ENCODE measurements at regions not wholly inside any gene's neighbourhood (a gene's known extent, or its start where the extent isn't known, plus 50 kb on each side); places are given as distances from the start of the nearest gene placed in this dataset.

DNA sequence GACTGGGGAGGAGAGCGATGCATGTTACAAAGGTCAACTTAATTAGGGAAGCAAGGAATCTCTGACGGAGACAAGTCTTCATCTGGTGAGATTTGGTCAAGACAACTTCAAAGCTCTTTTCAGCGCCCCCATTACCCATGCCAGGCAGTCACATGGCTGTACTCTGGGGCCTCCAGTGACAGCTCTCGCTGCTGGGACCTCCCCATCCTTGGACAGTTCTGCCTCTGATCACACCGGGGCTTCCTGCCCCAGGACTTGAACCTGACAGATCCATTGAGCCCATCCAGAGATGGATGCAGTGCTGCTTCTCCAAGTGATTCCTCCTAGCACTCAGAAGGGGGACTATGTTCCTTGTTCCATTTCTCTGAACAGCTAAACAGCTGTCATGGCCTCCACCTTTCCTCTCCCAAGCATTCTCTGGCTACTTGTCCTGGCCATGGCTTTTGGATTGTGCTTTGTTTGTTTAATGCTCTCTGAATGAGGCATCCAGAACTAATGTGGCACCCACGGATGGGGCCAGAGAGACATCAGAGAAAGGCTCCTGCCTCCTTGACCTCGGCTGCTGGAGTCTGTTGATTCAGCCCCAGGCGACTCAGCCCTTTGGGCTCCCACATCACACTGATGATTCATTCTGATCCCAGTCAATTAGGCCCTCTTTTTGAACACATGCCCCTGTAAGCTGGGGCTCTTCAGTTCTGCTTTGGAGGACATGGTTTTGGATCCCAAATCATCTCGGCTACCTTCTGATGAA, 122.1 kb upstream of the ADAMTS16 start:
- Histone ChIP-seq H3K9me3 (ENCODE audit: control insufficient read depth, low read length) (no peaks in the 10 kb centered on the region), H3K79me2 (no peaks in the 10 kb centered on the region), H3K4me3 (ENCODE audit: low read depth, low read length) (no peak overlapping the region), H3K4me1 (no peaks in the 10 kb centered on the region), H3K4me2 (ENCODE audit: low read length) (no peak overlapping the region), H2AFZ (no peak overlapping the region), H3K27me3 (ENCODE audit: control insufficient read depth, insufficient read depth, low read length) (no peaks in the 10 kb centered on the region), H3K9ac (no peak overlapping the region), H3K27ac (no peak overlapping the region), H3K36me3 (ENCODE audit: control insufficient read depth, insufficient read depth, low read length) (no peaks in the 10 kb centered on the region)
- TF ChIP-seq CTCF (IDR thresholded peaks at IDR 0.05) = no peak

- TF ChIP-seq CTCF (IDR thresholded peaks at IDR 0.05) = no peak
- Histone ChIP-seq H3K4me3 (ENCODE audit: low read depth, low read length) (no peak overlapping the region), H3K79me2 (no peaks in the 10 kb centered on the region), H3K4me2 (ENCODE audit: low read length) (no peak overlapping the region), H3K36me3 (ENCODE audit: control insufficient read depth, insufficient read depth, low read length) (no peaks in the 10 kb centered on the region), H3K9me3 (ENCODE audit: control insufficient read depth, low read length) (no peaks in the 10 kb centered on the region), H3K9ac (no peak overlapping the region), H3K27ac (no peak overlapping the region), H3K4me1 (no peaks in the 10 kb centered on the region), H3K27me3 (ENCODE audit: control insufficient read depth, insufficient read depth, low read length) (no peaks in the 10 kb centered on the region), H2AFZ (no peak overlapping the region)
Measured at GRCh38 chr5:5018578-5018970, 121.6 kb upstream of the ADAMTS16 start.

GRCh38 chr5:5021436-5021835, 118.7 kb upstream of the ADAMTS16 start:
- H3K9me3 ChIP-seq (ENCODE audit: control insufficient read depth, low read length) = no peaks in the 10 kb centered on the region
- TF ChIP-seq CTCF (IDR thresholded peaks at IDR 0.05) = no peak
- no peak overlapping the region for H3K4me2 ChIP-seq (ENCODE audit: low read length)
- no peaks in the 10 kb centered on the region for H3K27me3 ChIP-seq (ENCODE audit: control insufficient read depth, insufficient read depth, low read length)
- no peak overlapping the region for H2AFZ ChIP-seq
- no peaks in the 10 kb centered on the region for H3K36me3 ChIP-seq (ENCODE audit: control insufficient read depth, insufficient read depth, low read length)
- H3K4me3 ChIP-seq (ENCODE audit: low read depth, low read length) = no peak overlapping the region
- no peak overlapping the region for H3K27ac ChIP-seq
- no peaks in the 10 kb centered on the region for H3K4me1 ChIP-seq
- no peak overlapping the region for H3K9ac ChIP-seq
- no peaks in the 10 kb centered on the region for H3K79me2 ChIP-seq

DNA sequence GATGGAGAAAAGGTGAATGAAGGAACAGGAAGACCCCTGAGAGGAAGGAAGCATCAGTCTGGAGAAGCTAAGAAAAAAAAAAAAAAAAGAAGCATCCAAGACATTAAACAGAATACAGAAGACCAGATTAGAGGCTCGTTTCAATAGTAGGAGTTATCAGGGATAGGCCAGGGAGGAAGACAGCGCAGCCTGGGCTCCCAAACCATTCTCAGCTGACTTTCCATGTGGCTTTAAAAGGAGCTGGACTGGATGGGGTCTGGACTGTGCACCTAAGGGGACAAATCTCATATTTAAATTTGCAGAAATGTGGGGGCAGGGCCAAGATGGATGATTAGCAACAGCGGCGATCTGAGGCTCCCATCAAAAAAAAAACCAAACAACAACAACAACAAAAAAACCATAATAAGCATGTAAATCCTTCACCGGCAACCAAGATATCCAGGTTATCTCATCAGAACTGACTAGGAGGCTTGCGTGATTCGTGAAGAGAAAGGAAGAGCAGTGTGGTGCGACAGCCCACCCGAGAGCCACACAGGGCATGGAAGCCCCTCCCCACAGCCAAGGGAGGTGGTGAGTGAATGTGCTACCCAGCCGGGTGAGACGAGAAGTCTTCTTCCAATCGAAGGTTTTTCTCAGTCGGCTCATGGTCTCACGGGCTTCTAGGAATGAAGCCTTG, 114.9 kb upstream of the ADAMTS16 start:
- no peaks in the 10 kb centered on the region for H3K27me3 ChIP-seq (ENCODE audit: control insufficient read depth, insufficient read depth, low read length)
- no peaks in the 10 kb centered on the region for H3K79me2 ChIP-seq
- no peak overlapping the region for H3K4me3 ChIP-seq (ENCODE audit: low read depth, low read length)
- no peak overlapping the region for H3K27ac ChIP-seq
- H2AFZ ChIP-seq = no peak overlapping the region
- no peak for TF ChIP-seq CTCF (IDR thresholded peaks at IDR 0.05)
- no peaks in the 10 kb centered on the region for H3K36me3 ChIP-seq (ENCODE audit: control insufficient read depth, insufficient read depth, low read length)
- H3K9me3 ChIP-seq (ENCODE audit: control insufficient read depth, low read length) = no peaks in the 10 kb centered on the region
- no peak overlapping the region for H3K9ac ChIP-seq
- no peaks in the 10 kb centered on the region for H3K4me1 ChIP-seq
- H3K4me2 ChIP-seq (ENCODE audit: low read length) = no peak overlapping the region
